ENCODE measurements at regions not wholly inside any gene's neighbourhood (a gene's known extent, or its start where the extent isn't known, plus 50 kb on each side); places are given as distances from the start of the nearest gene placed in this dataset.

DNA sequence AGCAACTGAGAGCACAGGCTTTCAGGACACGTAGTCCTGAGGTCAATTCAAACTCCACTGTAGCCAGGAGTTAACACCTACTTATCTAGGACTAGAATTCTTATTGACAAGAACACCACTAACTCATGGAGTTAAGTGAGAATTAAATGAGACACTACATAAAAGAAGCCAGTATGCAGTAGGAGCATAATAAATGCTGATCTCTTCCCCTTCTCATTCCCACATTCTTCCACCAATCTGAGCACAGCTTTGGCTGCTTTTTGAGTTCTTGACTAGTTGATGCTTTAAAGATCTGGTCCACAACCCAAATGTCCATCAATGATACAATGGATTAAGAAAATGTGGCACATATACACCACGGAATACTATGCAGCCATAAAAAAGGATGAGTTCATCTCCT, 55.2 kb downstream of the TTC32 start:
- no peak for FAIRE-seq
- no peak for DNase-seq (ENCODE audit: low spot score)

- no peak for FAIRE-seq
- no peak for DNase-seq (ENCODE audit: low spot score)
Observed at GRCh38 chr2:19846030-19846429, 55.8 kb downstream of the TTC32 start.

DNA sequence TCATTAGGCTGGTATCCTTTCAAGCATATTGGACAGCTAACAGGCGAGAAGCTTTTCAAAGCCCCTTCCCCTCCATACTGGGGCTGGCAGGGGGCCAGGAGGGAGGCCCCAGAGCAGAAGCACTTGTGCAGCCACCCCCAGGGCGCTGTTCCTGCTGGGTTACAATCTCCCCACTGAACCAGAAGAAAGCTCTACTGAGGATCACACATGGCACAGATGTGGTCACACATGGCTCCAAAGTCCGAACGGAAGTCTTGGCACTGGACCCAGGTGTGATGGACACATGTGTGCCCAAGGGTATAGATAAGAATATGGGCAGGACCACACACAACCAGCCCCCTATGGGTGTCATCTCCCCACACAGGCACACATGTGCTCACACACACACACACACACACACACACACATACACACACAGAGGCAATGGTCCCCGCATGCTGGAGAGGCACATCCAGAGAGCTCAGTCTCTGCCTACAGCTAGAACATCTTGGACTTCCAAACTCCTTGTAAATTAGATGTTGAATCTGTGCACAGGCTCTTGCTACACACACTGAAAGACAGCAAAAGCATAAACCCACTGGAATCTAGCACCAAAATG, 56.4 kb downstream of the TTC32 start:
- no peak for FAIRE-seq
- DNase-seq (ENCODE audit: low spot score): no peak

DNA sequence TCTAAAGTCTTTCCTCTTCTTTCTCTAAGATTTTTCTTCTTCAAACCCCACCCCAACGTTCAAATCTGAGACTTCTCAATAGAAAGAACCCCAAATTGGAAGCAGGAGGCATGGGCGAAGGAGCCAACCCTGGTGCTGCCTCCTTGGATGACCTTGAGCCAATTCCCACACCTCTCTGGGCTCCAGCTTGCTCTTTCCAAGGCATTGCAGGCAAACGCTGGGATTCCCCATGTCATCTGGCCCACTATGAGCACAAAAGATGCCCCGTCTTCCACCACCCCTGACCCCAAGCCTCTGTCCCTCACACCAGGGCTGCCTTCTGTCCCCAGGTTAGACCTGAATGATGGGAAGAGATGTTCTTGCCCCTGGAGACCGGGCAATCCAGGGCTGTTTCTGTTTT, 57.0 kb downstream of the TTC32 start:
- no peak for FAIRE-seq
- no peak for DNase-seq (ENCODE audit: low spot score)

- no peak for FAIRE-seq
- no peak for DNase-seq (ENCODE audit: low spot score)
Observed at GRCh38 chr2:19843992-19844515, 57.7 kb downstream of the TTC32 start.

DNA sequence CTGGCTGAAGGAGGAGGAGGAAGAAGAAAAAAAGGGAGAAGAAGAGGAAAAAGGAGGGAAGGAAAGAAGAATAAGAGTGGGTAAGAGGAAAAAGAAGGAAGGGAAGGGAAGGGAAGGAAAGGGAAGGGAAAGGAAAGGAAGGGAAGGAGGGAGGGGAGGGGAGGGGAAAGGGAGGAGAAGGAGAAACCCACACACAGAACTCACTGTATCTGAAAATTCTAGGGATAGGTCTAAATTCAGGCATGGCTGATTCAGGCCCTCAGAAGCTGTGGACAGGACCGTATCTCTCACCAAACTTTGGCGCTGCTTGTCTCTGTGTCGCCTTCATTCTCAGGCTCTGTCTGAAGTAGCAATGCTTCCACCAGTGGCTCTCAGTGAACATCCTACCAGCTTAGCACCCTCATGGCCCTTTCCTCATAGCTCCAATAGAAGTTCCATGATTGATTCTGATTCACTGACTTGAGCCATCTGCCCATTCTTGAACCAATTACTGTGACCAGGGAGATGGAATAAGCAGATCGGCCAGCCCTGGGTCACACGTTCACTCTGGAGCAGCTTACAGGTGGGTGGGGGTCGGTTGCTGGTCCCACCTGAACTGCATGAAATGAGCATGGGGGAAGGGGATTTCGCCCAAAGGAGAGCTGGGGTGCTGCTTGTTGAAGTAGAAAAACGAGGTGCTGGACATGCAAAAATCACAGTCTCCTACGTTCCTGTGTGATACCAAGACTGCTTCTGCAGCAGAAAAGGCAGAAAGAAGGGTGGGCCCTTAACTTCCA, 59.7 kb downstream of the TTC32 start:
- no peak for DNase-seq (ENCODE audit: low spot score)
- no peak for FAIRE-seq

GRCh38 chr2:19839438-19839837, 62.3 kb downstream of the TTC32 start:
- no peak for FAIRE-seq

DNA sequence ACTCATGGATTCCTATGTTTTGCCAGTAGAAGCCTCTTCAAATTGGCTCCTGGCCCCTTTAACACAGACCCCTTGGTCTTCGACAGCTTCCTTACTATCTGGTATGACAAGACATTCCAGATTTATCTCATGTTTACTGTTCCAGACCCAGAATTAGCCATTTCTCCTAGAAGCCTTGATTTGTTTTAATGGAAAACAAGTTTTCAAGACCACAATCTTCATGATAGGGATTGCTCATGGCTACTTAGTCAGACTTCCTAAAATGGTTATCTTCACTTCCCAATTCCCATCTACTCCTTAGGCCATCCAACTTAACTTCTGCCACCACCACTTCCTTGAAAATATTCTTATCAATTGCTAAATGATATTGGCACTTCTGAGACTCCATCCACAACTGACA, 63.2 kb downstream of the TTC32 start:
- FAIRE-seq (no peak), DNase-seq (ENCODE audit: low spot score) (no peak)

More at GRCh38 chr2:19839438-19839837, 62.3 kb downstream of the TTC32 start:
- no peak for DNase-seq (ENCODE audit: low spot score)

GRCh38 chr2:19837235-19837766, 64.5 kb downstream of the TTC32 start:
- no peak for FAIRE-seq
- no peak for DNase-seq (ENCODE audit: low spot score)

DNA sequence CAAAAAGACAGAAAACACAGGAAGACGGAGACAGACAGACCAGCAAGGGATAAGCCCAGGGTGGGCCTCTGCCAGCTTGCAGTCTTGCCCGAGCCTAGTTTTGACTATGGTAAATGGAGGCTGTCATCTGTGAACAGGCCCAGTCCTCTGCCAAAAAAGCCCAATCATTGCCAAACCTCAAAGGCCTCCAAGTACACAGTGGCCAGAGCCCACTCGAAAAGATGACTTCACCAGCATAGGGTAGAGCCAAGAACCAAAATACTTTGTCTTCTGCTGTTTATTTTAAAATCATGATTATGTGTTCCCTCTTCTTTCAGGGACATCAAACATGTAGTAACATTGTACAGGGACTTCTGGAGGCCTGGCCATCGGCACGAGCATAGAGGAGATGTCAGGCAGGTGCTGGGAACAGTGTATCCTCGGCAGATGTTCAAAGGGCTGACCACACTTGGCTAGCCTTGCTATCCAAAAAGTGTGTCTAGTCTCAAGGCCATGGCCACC, 66.0 kb downstream of the TTC32 start:
- DNase-seq (ENCODE audit: low spot score): no peak
- no peak for FAIRE-seq

DNA sequence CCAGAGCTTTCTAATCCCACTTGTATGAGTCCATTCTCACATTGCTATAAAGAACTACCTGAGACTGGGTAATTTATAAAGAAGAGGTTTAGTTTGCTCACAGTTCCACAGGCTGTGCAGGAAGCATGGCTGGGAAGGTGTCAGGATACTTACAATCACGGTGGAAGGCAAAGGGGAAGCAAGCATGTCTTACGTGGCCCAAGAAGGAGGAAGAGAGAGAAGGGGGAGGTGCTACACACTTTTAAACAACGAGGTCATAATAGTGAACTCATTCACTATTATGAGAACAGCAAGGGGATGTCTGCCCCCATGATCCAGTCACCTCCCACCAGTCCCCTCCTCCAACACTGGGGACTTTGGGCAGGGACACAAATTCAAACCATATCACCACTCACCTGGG, 67.8 kb downstream of the TTC32 start:
- FAIRE-seq: no peak

DNA sequence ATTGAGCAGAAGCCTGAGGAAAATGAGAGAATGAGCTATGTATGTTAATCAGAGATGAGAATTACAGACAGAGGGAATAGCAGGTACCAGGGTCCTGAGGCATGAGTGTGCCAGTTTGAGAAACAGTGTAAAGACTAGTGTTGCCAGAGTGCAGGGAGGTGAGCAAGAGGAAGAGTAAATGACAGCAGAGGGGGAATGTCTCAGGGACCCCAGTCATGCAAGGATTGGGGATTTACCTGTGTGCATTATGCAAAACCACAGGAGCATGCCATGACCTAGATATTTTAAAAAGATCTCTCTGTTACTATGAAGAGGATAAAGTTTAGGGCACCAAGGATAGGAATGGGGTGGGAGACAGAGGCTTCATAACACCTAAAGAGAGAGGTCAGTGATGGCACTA, 72.1 kb downstream of the TTC32 start:
- no peak for FAIRE-seq
- no peak for DNase-seq (ENCODE audit: low spot score)

More for the DNA sequence above, 67.8 kb downstream of the TTC32 start:
- DNase-seq (ENCODE audit: low spot score): no peak

DNA sequence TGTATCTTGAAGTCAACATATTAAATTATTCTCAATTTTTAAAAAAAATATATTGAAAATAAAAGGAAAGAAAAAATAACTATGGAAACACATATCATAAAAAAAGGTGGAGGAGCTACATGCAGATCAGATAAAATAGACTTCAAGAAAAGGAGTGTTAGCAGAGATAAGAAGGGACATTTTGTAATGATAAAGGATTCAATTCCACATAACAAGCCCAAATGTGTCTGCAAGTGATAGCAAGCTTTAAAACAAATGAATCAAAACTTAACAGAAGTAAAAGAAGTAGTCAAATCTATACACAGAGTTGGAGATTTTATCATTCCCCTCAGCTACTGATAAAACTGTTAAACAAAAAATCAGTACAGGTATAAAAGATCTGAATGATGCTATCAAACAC, 74.9 kb downstream of the TTC32 start:
- no peak for FAIRE-seq
- no peak for DNase-seq (ENCODE audit: low spot score)

GRCh38 chr2:19823507-19823906, 78.3 kb downstream of the TTC32 start:
- DNase-seq (ENCODE audit: low spot score) (no peak), FAIRE-seq (no peak)

DNA sequence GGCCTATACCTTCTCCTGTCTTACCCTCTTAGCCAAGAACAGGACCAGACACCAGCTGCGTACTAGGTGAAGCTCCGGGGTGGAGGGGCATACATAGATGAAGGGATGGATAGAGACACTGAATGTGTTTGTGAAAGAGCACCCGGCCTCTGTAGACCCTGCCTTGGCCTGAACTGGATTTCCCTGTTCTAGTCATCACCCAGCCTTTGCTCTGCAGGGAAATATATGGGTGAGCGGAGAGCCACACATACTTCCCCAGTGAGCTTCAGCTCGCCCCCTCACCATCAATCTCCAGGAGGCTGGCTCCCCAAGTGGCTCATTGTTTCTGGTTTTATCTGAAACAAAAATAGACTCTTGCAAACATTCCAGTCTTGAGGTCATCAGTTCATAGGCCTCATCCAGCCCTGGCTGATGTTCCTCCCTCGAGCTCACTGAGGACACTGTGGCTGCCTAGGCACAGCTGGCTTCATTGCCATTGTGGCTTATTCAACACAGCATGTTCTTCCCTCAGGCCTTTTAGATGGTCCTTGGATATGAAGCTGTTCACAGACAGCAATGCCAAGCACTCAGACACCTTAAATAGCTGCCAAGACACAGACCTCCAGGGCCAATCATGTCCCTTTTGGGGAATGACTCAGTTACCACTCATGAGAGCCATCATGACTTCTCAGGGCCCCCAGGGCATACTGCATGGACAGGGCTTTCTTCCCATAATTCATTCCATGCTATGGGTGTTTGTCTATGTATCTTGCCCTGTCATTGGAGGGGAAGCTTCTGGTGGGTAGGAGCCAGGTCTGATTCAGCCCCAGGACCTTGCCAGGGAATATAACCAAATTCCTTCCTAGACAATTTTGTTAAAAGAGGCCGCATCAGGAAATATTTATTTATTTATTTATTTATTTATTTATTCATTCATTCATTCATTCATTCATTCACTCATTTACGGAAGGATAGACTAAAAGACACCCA, 82.4 kb downstream of the TTC32 start:
- FAIRE-seq (no peak), DNase-seq (ENCODE audit: low spot score) (peak; percentile 69)

- DNase-seq (ENCODE audit: low spot score) (no peak), FAIRE-seq (no peak)
Observed at GRCh38 chr2:19818543-19818942, 83.2 kb downstream of the TTC32 start.

GRCh38 chr2:19818039-19818438, 83.7 kb downstream of the TTC32 start:
- FAIRE-seq: no peak
- DNase-seq (ENCODE audit: low spot score): no peak

GRCh38 chr2:19815746-19816145, 86.0 kb downstream of the TTC32 start:
- FAIRE-seq (no peak), DNase-seq (ENCODE audit: low spot score) (no peak)

- DNase-seq (ENCODE audit: low spot score) (no peak), FAIRE-seq (no peak)
Observed at GRCh38 chr2:19812166-19812565, 89.6 kb downstream of the TTC32 start.

- no peak for DNase-seq (ENCODE audit: low spot score)
- FAIRE-seq: no peak
Observed at GRCh38 chr2:19811186-19811585, 90.6 kb downstream of the TTC32 start.

DNA sequence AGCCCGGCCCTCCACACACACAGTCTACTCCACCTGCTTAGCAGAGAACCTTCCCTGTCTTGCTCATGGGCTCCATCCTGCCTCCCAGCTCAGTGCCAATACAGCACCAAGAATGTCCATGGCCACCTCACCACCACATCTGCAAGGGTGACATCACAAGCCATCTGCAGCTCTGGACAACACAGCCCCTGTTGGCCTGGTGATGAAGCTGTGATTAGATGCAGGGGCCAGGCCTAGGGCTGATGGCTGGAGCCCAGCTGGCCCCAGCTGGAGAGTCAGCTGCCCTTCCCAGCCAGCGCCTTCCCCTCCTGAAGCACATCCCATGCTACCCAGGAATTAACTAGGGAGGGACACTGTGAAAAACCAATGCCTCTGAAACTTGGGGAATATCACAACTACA, 91.1 kb downstream of the TTC32 start:
- DNase-seq (ENCODE audit: low spot score) (no peak), FAIRE-seq (no peak)
